ENCODE measurements at regions not wholly inside any gene's neighbourhood (a gene's known extent, or its start where the extent isn't known, plus 50 kb on each side); places are given as distances from the start of the nearest gene placed in this dataset.

GRCh38 chr11:70705930-70706329 is 307.6 kb downstream of the CTTN start:
- H3K9ac ChIP-seq (ENCODE audit: insufficient read depth, low read length), result no peak overlapping the region
- no peak for DNase-seq (ENCODE audit: low read depth in 2 of 2)
- TF ChIP-seq EZH2 (IDR thresholded peaks at IDR 0.05; ENCODE audit: low read length, missing control alignments), result no peak
- TF ChIP-seq, protein P1, sequence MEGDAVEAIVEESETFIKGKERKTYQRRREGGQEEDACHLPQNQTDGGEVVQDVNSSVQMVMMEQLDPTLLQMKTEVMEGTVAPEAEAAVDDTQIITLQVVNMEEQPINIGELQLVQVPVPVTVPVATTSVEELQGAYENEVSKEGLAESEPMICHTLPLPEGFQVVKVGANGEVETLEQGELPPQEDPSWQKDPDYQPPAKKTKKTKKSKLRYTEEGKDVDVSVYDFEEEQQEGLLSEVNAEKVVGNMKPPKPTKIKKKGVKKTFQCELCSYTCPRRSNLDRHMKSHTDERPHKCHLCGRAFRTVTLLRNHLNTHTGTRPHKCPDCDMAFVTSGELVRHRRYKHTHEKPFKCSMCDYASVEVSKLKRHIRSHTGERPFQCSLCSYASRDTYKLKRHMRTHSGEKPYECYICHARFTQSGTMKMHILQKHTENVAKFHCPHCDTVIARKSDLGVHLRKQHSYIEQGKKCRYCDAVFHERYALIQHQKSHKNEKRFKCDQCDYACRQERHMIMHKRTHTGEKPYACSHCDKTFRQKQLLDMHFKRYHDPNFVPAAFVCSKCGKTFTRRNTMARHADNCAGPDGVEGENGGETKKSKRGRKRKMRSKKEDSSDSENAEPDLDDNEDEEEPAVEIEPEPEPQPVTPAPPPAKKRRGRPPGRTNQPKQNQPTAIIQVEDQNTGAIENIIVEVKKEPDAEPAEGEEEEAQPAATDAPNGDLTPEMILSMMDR (conservative IDR thresholded peaks at IDR 0.05 in 1 of 2, IDR thresholded peaks at IDR 0.05 in 1 of 2; ENCODE audit: low read depth in 1 of 2, low read length in 2 of 2), result no peak
- H4K20me1 ChIP-seq (ENCODE audit: control insufficient read depth, extremely low read depth, insufficient read depth, low read length), result no peaks in the 10 kb centered on the region
- no peaks in the 10 kb centered on the region for H3K9me3 ChIP-seq (ENCODE audit: control insufficient read depth, insufficient read depth, low read depth, low read length)
- no peaks in the 10 kb centered on the region for H3K27me3 ChIP-seq (ENCODE audit: control insufficient read depth, insufficient read depth, low read length)
- H3K4me3 ChIP-seq (replicated peaks in 1 of 4; ENCODE audit: control extremely low read depth in 1 of 4, insufficient read depth in 1 of 4, low read depth in 3 of 4, low read length in 4 of 4), result no peak overlapping the region
- no peak overlapping the region for H3K27ac ChIP-seq (ENCODE audit: insufficient read depth, low read length)
- H3K4me2 ChIP-seq (ENCODE audit: extremely low read depth, insufficient read depth, low read length), result no peak overlapping the region
- H2AFZ ChIP-seq (ENCODE audit: low read length), result no peak overlapping the region
- H3K4me1 ChIP-seq (ENCODE audit: control insufficient read depth, extremely low read depth, insufficient read depth, low read length), result no peaks in the 10 kb centered on the region
- H3K79me2 ChIP-seq (ENCODE audit: control insufficient read depth, insufficient read depth, low read length), result no peaks in the 10 kb centered on the region
- H3K36me3 ChIP-seq (ENCODE audit: control insufficient read depth, insufficient read depth, low read length), result no peaks in the 10 kb centered on the region

GRCh38 chr11:70707821-70708220 is 309.5 kb downstream of the CTTN start:
- peaks cover 5% of the 10 kb centered on the region for H3K27me3 ChIP-seq (ENCODE audit: control insufficient read depth, insufficient read depth, low read length)
- no peak overlapping the region for H3K4me2 ChIP-seq (ENCODE audit: extremely low read depth, insufficient read depth, low read length)
- no peak overlapping the region for H3K4me3 ChIP-seq (replicated peaks in 1 of 4; ENCODE audit: control extremely low read depth in 1 of 4, insufficient read depth in 1 of 4, low read depth in 3 of 4, low read length in 4 of 4)
- TF ChIP-seq, protein P1 (conservative IDR thresholded peaks at IDR 0.05 in 1 of 2, IDR thresholded peaks at IDR 0.05 in 1 of 2; ENCODE audit: low read depth in 1 of 2, low read length in 2 of 2), result no peak
- TF ChIP-seq EZH2 (IDR thresholded peaks at IDR 0.05; ENCODE audit: low read length, missing control alignments), result no peak
- H3K9me3 ChIP-seq (ENCODE audit: control insufficient read depth, insufficient read depth, low read depth, low read length), result no peaks in the 10 kb centered on the region
- no peaks in the 10 kb centered on the region for H3K36me3 ChIP-seq (ENCODE audit: control insufficient read depth, insufficient read depth, low read length)
- no peak overlapping the region for H2AFZ ChIP-seq (ENCODE audit: low read length)
- no peaks in the 10 kb centered on the region for H3K79me2 ChIP-seq (ENCODE audit: control insufficient read depth, insufficient read depth, low read length)
- no peak overlapping the region for H3K27ac ChIP-seq (ENCODE audit: insufficient read depth, low read length)
- no peaks in the 10 kb centered on the region for H4K20me1 ChIP-seq (ENCODE audit: control insufficient read depth, extremely low read depth, insufficient read depth, low read length)
- no peak overlapping the region for H3K9ac ChIP-seq (ENCODE audit: insufficient read depth, low read length)
- no peaks in the 10 kb centered on the region for H3K4me1 ChIP-seq (ENCODE audit: control insufficient read depth, extremely low read depth, insufficient read depth, low read length)
- no peak for DNase-seq (ENCODE audit: low read depth in 2 of 2)

GRCh38 chr11:70709596-70709995 is 311.3 kb downstream of the CTTN start:
- Histone ChIP-seq H3K4me1 (ENCODE audit: control insufficient read depth, extremely low read depth, insufficient read depth, low read length) (no peaks in the 10 kb centered on the region), H3K27ac (ENCODE audit: insufficient read depth, low read length) (no peak overlapping the region), H3K36me3 (ENCODE audit: control insufficient read depth, insufficient read depth, low read length) (no peaks in the 10 kb centered on the region), H2AFZ (ENCODE audit: low read length) (no peak overlapping the region), H3K9ac (ENCODE audit: insufficient read depth, low read length) (no peak overlapping the region), H3K9me3 (ENCODE audit: control insufficient read depth, insufficient read depth, low read depth, low read length) (no peaks in the 10 kb centered on the region), H3K4me3 (replicated peaks in 1 of 4; ENCODE audit: control extremely low read depth in 1 of 4, insufficient read depth in 1 of 4, low read depth in 3 of 4, low read length in 4 of 4) (no peak overlapping the region), H3K27me3 (ENCODE audit: control insufficient read depth, insufficient read depth, low read length) (peaks cover 5% of the 10 kb centered on the region), H4K20me1 (ENCODE audit: control insufficient read depth, extremely low read depth, insufficient read depth, low read length) (no peaks in the 10 kb centered on the region), H3K4me2 (ENCODE audit: extremely low read depth, insufficient read depth, low read length) (no peak overlapping the region), H3K79me2 (ENCODE audit: control insufficient read depth, insufficient read depth, low read length) (no peaks in the 10 kb centered on the region)
- no peak for TF ChIP-seq EZH2 (IDR thresholded peaks at IDR 0.05; ENCODE audit: low read length, missing control alignments)
- TF ChIP-seq, protein P1 (conservative IDR thresholded peaks at IDR 0.05 in 1 of 2, IDR thresholded peaks at IDR 0.05 in 1 of 2; ENCODE audit: low read depth in 1 of 2, low read length in 2 of 2), result no peak
- no peak for DNase-seq (ENCODE audit: low read depth in 2 of 2)
